Uterus (tissue), 3 donors: ENCODE measurements at regions not wholly inside any gene's neighbourhood (a gene's known extent, or its start where the extent isn't known, plus 50 kb on each side); places are given as distances from the start of the nearest gene placed in this dataset.

ENCODE experiments used
- DNase-seq, 2 donors: peaks; one replicate each; pipeline ENCODE4 v3.0.0-alpha.2; 2019 to 2020
- H3K27ac ChIP-seq, 2 donors: fragments of 200-600 bp; sonication (generic); 1 replicate in 1 of 2; 2 replicates in 1 of 2; pipeline ENCODE4 v1.5.1; 2016 to 2018
- H3K27me3 ChIP-seq, 2 donors: fragments of 200-600 bp; sonication (generic); one replicate each; pipeline ENCODE4 v1.5.1; 2018 to 2019; ENCODE audit warnings: control low read depth in 1 of 2
- H3K36me3 ChIP-seq, 2 donors: fragments of 200-600 bp; sonication (generic); one replicate each; pipeline ENCODE4 v1.5.1; 2019; ENCODE audit warnings: control low read depth in 1 of 2
- H3K4me1 ChIP-seq, 2 donors: fragments of 200-600 bp; sonication (generic); one replicate each; pipeline ENCODE4 v1.5.1; 2018 to 2019; ENCODE audit warnings: control low read depth in 1 of 2
- H3K4me3 ChIP-seq, 2 donors: fragments of 200-600 bp; sonication (generic); 1 replicate in 1 of 2; 2 replicates in 1 of 2; pipeline ENCODE4 v1.5.1; 2018 to 2019; ENCODE audit warnings: mild to moderate bottlenecking in 1 of 2
- H3K9me3 ChIP-seq, 2 donors: fragments of 200-600 bp; sonication (generic); one replicate each; pipeline ENCODE4 v1.5.1; 2019; ENCODE audit warnings: control low read depth in 1 of 2
- CTCF ChIP-seq, 4 experiments: fragments of 200-600 bp in 2 of 4; fragments of 450-650 bp in 2 of 4; sonication (generic) in 2 of 4; IDR thresholded peaks; one replicate each; pipeline ENCODE4 v1.5.1; 2016 to 2019; ENCODE audit warnings: antibody characterized with exemption in 4 of 4, mild to moderate bottlenecking in 2 of 4, moderate library complexity in 1 of 4
- POLR2A ChIP-seq, 2 donors: fragments of 450-650 bp; IDR thresholded peaks; one replicate each; pipeline ENCODE4 v1.6.1; 2016; ENCODE audit warnings: antibody characterized with exemption in 2 of 2, mild to moderate bottlenecking in 1 of 2, moderate library complexity in 1 of 2
- intact Hi-C: fragments of 100-400 bp; cut with DNase I; formaldehyde crosslinking; loops from one replicate; pipeline ENCODE4 v1.15.1; 2023; ENCODE audit warnings: low total_unique reads
- donor health status: DM: yes; HTN: yes; CAD: no.

- H3K27me3 ChIP-seq = no peaks in the 10 kb centered on the region
- H3K27ac ChIP-seq = no peak overlapping the region
- intact Hi-C loops = no loop called here
Measured at GRCh38 chr15:87483468-87483867, 773.1 kb downstream of the NTRK3 start.

GRCh38 chr15:87481126-87481525, 775.4 kb downstream of the NTRK3 start:
- TF ChIP-seq POLR2A (IDR thresholded peaks at IDR 0.05) = no peak
- TF ChIP-seq CTCF (IDR thresholded peaks at IDR 0.05) = no peak
- no peaks in the 10 kb centered on the region for H3K36me3 ChIP-seq
- H3K4me1 ChIP-seq = no peaks in the 10 kb centered on the region

More at GRCh38 chr15:87483468-87483867, 773.1 kb downstream of the NTRK3 start:
- DNase-seq = no peak
- no peak overlapping the region for H3K4me3 ChIP-seq
- no peaks in the 10 kb centered on the region for H3K9me3 ChIP-seq
- no peaks in the 10 kb centered on the region for H3K36me3 ChIP-seq
- no peaks in the 10 kb centered on the region for H3K4me1 ChIP-seq
- TF ChIP-seq CTCF (IDR thresholded peaks at IDR 0.05) (no peak), POLR2A (IDR thresholded peaks at IDR 0.05) (no peak)

GRCh38 chr15:87478687-87479072, 777.9 kb downstream of the NTRK3 start:
- no peaks in the 10 kb centered on the region for H3K9me3 ChIP-seq
- H3K36me3 ChIP-seq = no peaks in the 10 kb centered on the region
- TF ChIP-seq POLR2A (IDR thresholded peaks at IDR 0.05) (no peak), CTCF (IDR thresholded peaks at IDR 0.05) (no peak)
- no peak for DNase-seq
- no peak overlapping the region for H3K4me3 ChIP-seq
- H3K4me1 ChIP-seq = no peaks in the 10 kb centered on the region
- H3K27me3 ChIP-seq = no peaks in the 10 kb centered on the region
- H3K27ac ChIP-seq = no peak overlapping the region
- intact Hi-C loops = no loop called here

More at GRCh38 chr15:87481126-87481525, 775.4 kb downstream of the NTRK3 start:
- Histone ChIP-seq H3K4me3 (no peak overlapping the region), H3K9me3 (no peaks in the 10 kb centered on the region), H3K27ac (no peak overlapping the region), H3K27me3 (no peaks in the 10 kb centered on the region)
- no peak for DNase-seq
- intact Hi-C loops = no loop called here

DNA sequence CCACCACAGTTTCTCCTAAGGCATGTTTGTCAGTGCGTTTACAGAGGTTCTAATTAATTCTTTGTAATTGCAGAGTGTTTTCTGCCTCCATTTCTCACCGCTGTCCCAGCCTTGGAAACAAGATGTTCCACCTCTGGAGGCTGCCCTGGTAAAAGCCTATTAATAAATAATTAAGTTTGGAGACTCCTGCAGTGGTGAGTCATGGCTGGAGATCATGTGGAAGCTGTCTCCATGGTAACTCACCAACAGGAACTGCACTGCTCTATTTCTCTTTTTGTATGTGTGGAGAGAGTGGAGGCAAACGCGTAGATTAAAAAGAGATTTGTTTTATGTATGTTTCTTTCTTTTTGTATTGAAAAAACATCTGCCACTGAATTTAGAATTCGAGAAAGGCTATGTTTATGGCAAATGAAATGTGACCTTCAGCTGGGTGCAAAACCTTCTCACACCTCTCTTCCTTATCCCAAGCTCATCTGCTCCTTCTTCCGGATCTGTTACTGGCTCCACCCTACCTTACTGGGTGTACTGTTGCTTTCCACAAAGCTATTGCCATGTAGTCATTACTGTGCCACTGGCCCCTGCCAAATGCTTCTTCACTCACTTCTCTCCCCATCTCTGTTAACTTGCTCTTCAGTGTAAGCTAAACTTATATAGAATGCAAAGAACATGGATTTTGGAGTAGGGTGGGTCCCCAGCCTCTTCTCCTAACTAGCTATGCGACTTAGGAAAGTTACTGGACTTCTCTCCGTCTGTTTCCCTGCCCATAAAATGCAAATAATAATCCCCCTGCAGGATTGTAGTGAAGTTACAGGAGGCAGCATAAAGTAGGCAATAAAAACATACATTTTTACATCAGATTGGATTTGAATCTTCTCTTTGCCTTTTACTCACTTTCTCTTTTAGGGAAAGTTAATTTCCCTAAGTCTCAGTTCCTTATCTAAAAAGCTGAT, 778.5 kb downstream of the NTRK3 start:
- H3K4me3 ChIP-seq = no peak overlapping the region
- H3K27me3 ChIP-seq = no peaks in the 10 kb centered on the region
- TF ChIP-seq POLR2A (IDR thresholded peaks at IDR 0.05) = no peak
- TF ChIP-seq CTCF (IDR thresholded peaks at IDR 0.05) = no peak
- H3K36me3 ChIP-seq = no peaks in the 10 kb centered on the region
- peak; percentile 39 to 64 for DNase-seq
- H3K9me3 ChIP-seq = no peaks in the 10 kb centered on the region
- peak overlapping the region in 1 of 2 donors; percentile 5 for H3K27ac ChIP-seq
- intact Hi-C loops = no loop called here
- H3K4me1 ChIP-seq = no peaks in the 10 kb centered on the region

DNA sequence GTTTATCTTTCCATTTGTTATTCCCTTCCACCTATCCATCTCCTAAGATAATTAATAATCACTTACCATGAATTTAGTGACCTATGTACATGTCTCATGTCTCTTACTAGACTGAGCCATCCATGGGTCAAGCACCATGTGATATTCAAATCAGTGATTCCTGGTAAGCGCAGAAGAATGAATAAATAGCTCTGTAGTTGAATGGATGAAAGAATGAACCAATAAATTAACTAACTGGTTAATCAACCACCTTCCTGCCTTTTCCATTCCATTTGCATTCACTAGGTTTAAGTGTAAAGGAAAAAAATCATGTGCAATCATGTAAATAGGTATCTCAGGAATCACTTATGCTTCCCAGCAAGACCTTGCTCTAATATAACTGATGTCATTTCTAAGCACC, 779.5 kb downstream of the NTRK3 start:
- Histone ChIP-seq H3K36me3 (no peaks in the 10 kb centered on the region), H3K9me3 (no peaks in the 10 kb centered on the region), H3K27ac (no peak overlapping the region), H3K4me3 (no peak overlapping the region), H3K4me1 (no peaks in the 10 kb centered on the region), H3K27me3 (no peaks in the 10 kb centered on the region)
- TF ChIP-seq CTCF (IDR thresholded peaks at IDR 0.05) (no peak), POLR2A (IDR thresholded peaks at IDR 0.05) (no peak)
- intact Hi-C loops = no loop called here
- DNase-seq = no peak
